ENCODE measurements at regions not wholly inside any gene's neighbourhood (a gene's known extent, or its start where the extent isn't known, plus 50 kb on each side); places are given as distances from the start of the nearest gene placed in this dataset.

GRCh38 chr3:167166012-167166411 lies 214.1 kb downstream of the ZBBX start:
- Mint-ChIP-seq H3K4me3 (no peak overlapping the region), H3K4me1 (peaks cover 18% of the 10 kb centered on the region), H3K27ac (no peak overlapping the region)

GRCh38 chr3:167163580-167163979 lies 216.5 kb downstream of the ZBBX start:
- no peak for TF ChIP-seq CTCF (IDR thresholded peaks at IDR 0.05; ENCODE audit: unreplicated experiment)
- H3K27ac Mint-ChIP-seq, result no peak overlapping the region
- no peak overlapping the region for H3K4me3 Mint-ChIP-seq
- H3K36me3 Mint-ChIP-seq, result no peaks in the 10 kb centered on the region
- H3K27me3 Mint-ChIP-seq (ENCODE audit: low read depth), result no peaks in the 10 kb centered on the region
- no peak for DNase-seq (ENCODE audit: low spot score in 2 of 2, unreplicated experiment in 2 of 2)
- H3K4me1 Mint-ChIP-seq, result peaks cover 18% of the 10 kb centered on the region
- H3K9me3 Mint-ChIP-seq, result no peaks in the 10 kb centered on the region

More at GRCh38 chr3:167166012-167166411, 214.1 kb downstream of the ZBBX start:
- no peak for TF ChIP-seq CTCF (IDR thresholded peaks at IDR 0.05; ENCODE audit: unreplicated experiment)
- no peaks in the 10 kb centered on the region for H3K27me3 Mint-ChIP-seq (ENCODE audit: low read depth)
- no peak for DNase-seq (ENCODE audit: low spot score in 2 of 2, unreplicated experiment in 2 of 2)
- H3K36me3 Mint-ChIP-seq, result no peaks in the 10 kb centered on the region
- H3K9me3 Mint-ChIP-seq, result no peaks in the 10 kb centered on the region

GRCh38 chr3:167162083-167162482 lies 218.0 kb downstream of the ZBBX start:
- no peaks in the 10 kb centered on the region for H3K27me3 Mint-ChIP-seq (ENCODE audit: low read depth)
- no peak overlapping the region for H3K4me3 Mint-ChIP-seq
- H3K27ac Mint-ChIP-seq, result no peak overlapping the region
- no peaks in the 10 kb centered on the region for H3K36me3 Mint-ChIP-seq
- TF ChIP-seq CTCF (IDR thresholded peaks at IDR 0.05; ENCODE audit: unreplicated experiment), result no peak
- H3K9me3 Mint-ChIP-seq, result peaks cover 9% of the 10 kb centered on the region
- no peak for DNase-seq (ENCODE audit: low spot score in 2 of 2, unreplicated experiment in 2 of 2)
- H3K4me1 Mint-ChIP-seq, result peaks cover 11% of the 10 kb centered on the region

GRCh38 chr3:167160781-167161180 lies 219.3 kb downstream of the ZBBX start:
- no peak overlapping the region for H3K27ac Mint-ChIP-seq
- H3K4me3 Mint-ChIP-seq, result no peak overlapping the region
- no peak for DNase-seq (ENCODE audit: low spot score in 2 of 2, unreplicated experiment in 2 of 2)
- no peaks in the 10 kb centered on the region for H3K4me1 Mint-ChIP-seq
- no peaks in the 10 kb centered on the region for H3K36me3 Mint-ChIP-seq
- no peak for TF ChIP-seq CTCF (IDR thresholded peaks at IDR 0.05; ENCODE audit: unreplicated experiment)
- no peaks in the 10 kb centered on the region for H3K27me3 Mint-ChIP-seq (ENCODE audit: low read depth)
- peaks cover 20% of the 10 kb centered on the region for H3K9me3 Mint-ChIP-seq

GRCh38 chr3:167151636-167152035 lies 228.5 kb downstream of the ZBBX start:
- Mint-ChIP-seq H3K27me3 (ENCODE audit: low read depth) (peaks cover 8% of the 10 kb centered on the region), H3K9me3 (peaks cover 16% of the 10 kb centered on the region), H3K4me1 (no peaks in the 10 kb centered on the region), H3K4me3 (no peak overlapping the region), H3K36me3 (no peaks in the 10 kb centered on the region), H3K27ac (no peak overlapping the region)
- no peak for DNase-seq (ENCODE audit: low spot score in 2 of 2, unreplicated experiment in 2 of 2)
- no peak for TF ChIP-seq CTCF (IDR thresholded peaks at IDR 0.05; ENCODE audit: unreplicated experiment)

GRCh38 chr3:167148136-167148535 lies 232.0 kb downstream of the ZBBX start:
- peaks cover 10% of the 10 kb centered on the region for H3K4me1 Mint-ChIP-seq
- H3K27me3 Mint-ChIP-seq (ENCODE audit: low read depth), result peaks cover 5% of the 10 kb centered on the region
- no peaks in the 10 kb centered on the region for H3K9me3 Mint-ChIP-seq
- H3K27ac Mint-ChIP-seq, result no peak overlapping the region
- no peak for TF ChIP-seq CTCF (IDR thresholded peaks at IDR 0.05; ENCODE audit: unreplicated experiment)
- H3K36me3 Mint-ChIP-seq, result no peaks in the 10 kb centered on the region
- H3K4me3 Mint-ChIP-seq, result no peak overlapping the region
- no peak for DNase-seq (ENCODE audit: low spot score in 2 of 2, unreplicated experiment in 2 of 2)
